Kasumi-1 (cell line): ENCODE measurements at regions not wholly inside any gene's neighbourhood (a gene's known extent, or its start where the extent isn't known, plus 50 kb on each side); places are given as distances from the start of the nearest gene placed in this dataset.
"Not testable (repeated sequence)": the region's sequence is repeated elsewhere in the genome, so short reads cannot be mapped to it uniquely, and the experiment has no call there.

ENCODE experiments used
- DNase-seq, 2 experiments: peaks; one replicate each; lab custom pipeline; 2025; lab: John Stamatoyannopoulos, UW

GRCh38 chr2:54065411-54065810 is 50.0 kb upstream of the ACYP2 start:
- DNase-seq: no peak

- no peak for DNase-seq
These were observed 51.4 kb upstream of the ACYP2 start for GRCh38 chr2:54063967-54064535.

GRCh38 chr2:54062401-54062800 is 53.0 kb upstream of the ACYP2 start:
- no peak for DNase-seq

- DNase-seq: no peak
These were observed 54.1 kb upstream of the ACYP2 start for GRCh38 chr2:54061272-54061671.

- no peak for DNase-seq
These were observed 55.4 kb upstream of the ACYP2 start for GRCh38 chr2:54059986-54060385.

GRCh38 chr2:54059504-54059903 is 55.9 kb upstream of the ACYP2 start:
- DNase-seq: no peak

GRCh38 chr2:54058449-54058848 is 57.0 kb upstream of the ACYP2 start:
- no peak for DNase-seq

- DNase-seq: no peak
These were observed 60.6 kb upstream of the ACYP2 start for GRCh38 chr2:54054774-54055173.

- no peak for DNase-seq
These were observed 61.1 kb upstream of the ACYP2 start for GRCh38 chr2:54054271-54054670.

GRCh38 chr2:54053830-54054229 is 61.6 kb upstream of the ACYP2 start:
- no peak for DNase-seq

GRCh38 chr2:54052825-54053718 is 62.3 kb upstream of the ACYP2 start:
- peak in 1 of 2 experiments; percentile 10 for DNase-seq

GRCh38 chr2:54050445-54050844 is 65.0 kb upstream of the ACYP2 start:
- DNase-seq: no peak

GRCh38 chr2:54049365-54049764 is 66.0 kb upstream of the ACYP2 start:
- DNase-seq: no peak

- not testable (repeated sequence) for DNase-seq
These were observed 66.5 kb upstream of the ACYP2 start for GRCh38 chr2:54048896-54049295.

- no peak for DNase-seq
These were observed 67.2 kb upstream of the ACYP2 start for GRCh38 chr2:54048117-54048785.

- DNase-seq: no peak
These were observed 67.8 kb upstream of the ACYP2 start for GRCh38 chr2:54047658-54048057.

GRCh38 chr2:54047091-54047490 is 68.3 kb upstream of the ACYP2 start:
- no peak for DNase-seq

GRCh38 chr2:54042897-54043620 is 72.3 kb upstream of the PSME4 start:
- no peak for DNase-seq

- DNase-seq: no peak
These were observed 71.5 kb upstream of the PSME4 start for GRCh38 chr2:54042341-54042740.

GRCh38 chr2:54041135-54041534 is 70.3 kb upstream of the PSME4 start:
- DNase-seq: no peak

GRCh38 chr2:54040685-54041084 is 69.9 kb upstream of the PSME4 start:
- peak in 1 of 2 experiments; percentile 5 for DNase-seq

- DNase-seq: no peak
These were observed 69.5 kb upstream of the PSME4 start for GRCh38 chr2:54040250-54040649.
